Left ventricle myocardium inferior (tissue), 1 donor: ENCODE measurements at regions not wholly inside any gene's neighbourhood (a gene's known extent, or its start where the extent isn't known, plus 50 kb on each side); places are given as distances from the start of the nearest gene placed in this dataset.

Experiments used
- DNase-seq: peaks from one replicate; pipeline ENCODE4 v3.0.0-alpha.2; 2020
- H3K27ac ChIP-seq: fragments of 200-600 bp; replicated peaks from 2 replicates; pipeline ENCODE4 v1.8.0; 2021
- H3K27me3 ChIP-seq: fragments of 200-600 bp; 2 replicates; pipeline ENCODE4 v1.8.0; 2021; ENCODE audit warnings: low read depth
- H3K36me3 ChIP-seq: fragments of 200-600 bp; 2 replicates; pipeline ENCODE4 v1.8.0; 2021
- H3K4me1 ChIP-seq: fragments of 200-600 bp; 2 replicates; pipeline ENCODE4 v1.8.0; 2021
- H3K4me3 ChIP-seq: fragments of 200-600 bp; 2 replicates; pipeline ENCODE4 v1.8.0; 2021; ENCODE audit warnings: mild to moderate bottlenecking, moderate library complexity
- H3K9me3 ChIP-seq: fragments of 200-600 bp; replicated peaks from 2 replicates; pipeline ENCODE4 v1.8.0; 2021
- intact Hi-C: fragments of 100-400 bp; cut with micrococcal nuclease; formaldehyde crosslinking; loops from one replicate; pipeline ENCODE4 v1.11.0; 2022
- TF ChIP-seq, protein P1 (sequence below): fragments of 200-600 bp; IDR thresholded peaks from 2 replicates; pipeline ENCODE4 v1.8.0; 2021; ENCODE audit warnings: antibody characterized with exemption, mild to moderate bottlenecking, borderline replicate concordance
- donor health status: DM: no; HTN: yes; CAD: no; lungs with severe emphysema.

GRCh38 chr18:39260565-39260964 lies 1695.0 kb upstream of the CELF4 start:
- no peak overlapping the region for H3K27ac ChIP-seq
- intact Hi-C loops, result no loop called here
- DNase-seq, result no peak
- H3K36me3 ChIP-seq, result no peaks in the 10 kb centered on the region
- TF ChIP-seq, protein P1, sequence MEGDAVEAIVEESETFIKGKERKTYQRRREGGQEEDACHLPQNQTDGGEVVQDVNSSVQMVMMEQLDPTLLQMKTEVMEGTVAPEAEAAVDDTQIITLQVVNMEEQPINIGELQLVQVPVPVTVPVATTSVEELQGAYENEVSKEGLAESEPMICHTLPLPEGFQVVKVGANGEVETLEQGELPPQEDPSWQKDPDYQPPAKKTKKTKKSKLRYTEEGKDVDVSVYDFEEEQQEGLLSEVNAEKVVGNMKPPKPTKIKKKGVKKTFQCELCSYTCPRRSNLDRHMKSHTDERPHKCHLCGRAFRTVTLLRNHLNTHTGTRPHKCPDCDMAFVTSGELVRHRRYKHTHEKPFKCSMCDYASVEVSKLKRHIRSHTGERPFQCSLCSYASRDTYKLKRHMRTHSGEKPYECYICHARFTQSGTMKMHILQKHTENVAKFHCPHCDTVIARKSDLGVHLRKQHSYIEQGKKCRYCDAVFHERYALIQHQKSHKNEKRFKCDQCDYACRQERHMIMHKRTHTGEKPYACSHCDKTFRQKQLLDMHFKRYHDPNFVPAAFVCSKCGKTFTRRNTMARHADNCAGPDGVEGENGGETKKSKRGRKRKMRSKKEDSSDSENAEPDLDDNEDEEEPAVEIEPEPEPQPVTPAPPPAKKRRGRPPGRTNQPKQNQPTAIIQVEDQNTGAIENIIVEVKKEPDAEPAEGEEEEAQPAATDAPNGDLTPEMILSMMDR, result no peak
- H3K4me1 ChIP-seq, result no peaks in the 10 kb centered on the region
- no peaks in the 10 kb centered on the region for H3K27me3 ChIP-seq
- H3K4me3 ChIP-seq, result no peak overlapping the region
- H3K9me3 ChIP-seq, result peaks cover 10% of the 10 kb centered on the region

- intact Hi-C loops, result no loop called here
- peaks cover 5% of the 10 kb centered on the region for H3K9me3 ChIP-seq
- TF ChIP-seq, protein P1, result no peak
- no peaks in the 10 kb centered on the region for H3K27me3 ChIP-seq
- H3K4me3 ChIP-seq, result no peak overlapping the region
- no peaks in the 10 kb centered on the region for H3K4me1 ChIP-seq
- H3K36me3 ChIP-seq, result no peaks in the 10 kb centered on the region
- H3K27ac ChIP-seq, result no peak overlapping the region
- DNase-seq, result no peak
Measured at GRCh38 chr18:39259736-39260135, 1694.1 kb upstream of the CELF4 start.

- Histone ChIP-seq H3K4me1 (no peaks in the 10 kb centered on the region), H3K9me3 (no peaks in the 10 kb centered on the region), H3K27ac (no peak overlapping the region), H3K36me3 (no peaks in the 10 kb centered on the region), H3K27me3 (no peaks in the 10 kb centered on the region), H3K4me3 (no peak overlapping the region)
- TF ChIP-seq, protein P1, result no peak
- no peak for DNase-seq
- intact Hi-C loops, result no loop called here
Measured at GRCh38 chr18:39244242-39244641, 1678.6 kb upstream of the CELF4 start.

- intact Hi-C loops, result no loop called here
- DNase-seq, result no peak
Measured at GRCh38 chr18:39241534-39241933, 1675.9 kb upstream of the CELF4 start.

DNA sequence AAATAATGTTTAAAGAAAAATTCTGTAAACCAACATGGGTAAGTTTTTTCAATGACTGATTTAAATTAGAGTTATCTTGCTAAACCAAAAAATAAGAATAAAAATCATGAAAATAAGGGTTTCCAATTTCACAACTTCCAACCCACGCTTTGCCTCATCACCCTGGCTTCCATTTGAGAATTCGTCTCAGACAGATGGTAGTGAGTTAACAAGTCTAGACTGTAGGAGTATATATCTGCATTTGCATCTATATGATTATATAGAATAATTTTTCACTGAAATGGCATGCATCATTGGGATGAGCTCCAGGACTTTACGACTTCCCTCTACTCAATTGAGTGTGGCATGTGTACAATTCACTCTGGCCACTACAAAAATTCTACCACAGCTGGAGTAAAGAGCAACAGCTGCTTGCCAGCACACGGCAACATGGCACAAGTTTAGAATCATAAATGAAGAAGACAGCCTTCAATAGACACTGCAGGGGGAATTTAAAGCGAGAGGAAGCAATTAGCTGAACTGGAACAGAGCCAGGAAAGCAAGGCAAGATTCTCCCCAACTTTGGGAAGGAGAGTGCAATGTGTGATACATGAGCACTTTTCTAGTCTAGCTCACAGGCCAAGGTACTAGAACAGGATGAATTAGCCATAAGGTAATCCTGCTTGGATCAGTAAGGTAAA lies 1673.5 kb upstream of the CELF4 start:
- TF ChIP-seq, protein P1, result no peak
- no peak overlapping the region for H3K27ac ChIP-seq
- H3K36me3 ChIP-seq, result no peaks in the 10 kb centered on the region
- H3K4me3 ChIP-seq, result no peak overlapping the region
- peaks cover 15% of the 10 kb centered on the region for H3K9me3 ChIP-seq
- no peaks in the 10 kb centered on the region for H3K4me1 ChIP-seq
- intact Hi-C loops, result no loop called here
- no peak for DNase-seq
- no peaks in the 10 kb centered on the region for H3K27me3 ChIP-seq

More at GRCh38 chr18:39241534-39241933, 1675.9 kb upstream of the CELF4 start:
- H3K4me3 ChIP-seq, result no peak overlapping the region
- H3K27ac ChIP-seq, result no peak overlapping the region
- TF ChIP-seq, protein P1, result no peak
- H3K4me1 ChIP-seq, result no peaks in the 10 kb centered on the region
- H3K36me3 ChIP-seq, result no peaks in the 10 kb centered on the region
- no peaks in the 10 kb centered on the region for H3K27me3 ChIP-seq
- peaks cover 2% of the 10 kb centered on the region for H3K9me3 ChIP-seq
